Gastrocnemius medialis (tissue), 4 donors: ENCODE measurements at regions not wholly inside any gene's neighbourhood (a gene's known extent, or its start where the extent isn't known, plus 50 kb on each side); places are given as distances from the start of the nearest gene placed in this dataset.

ENCODE experiments used
- ATAC-seq, 2 donors: fragments of 150-250 bp; one replicate each; pipeline ENCODE4 v1.9.1; 2016
- DNase-seq, 2 donors: peaks; one replicate each; pipeline ENCODE4 v3.0.0-alpha.2; 2019
- H3K27ac ChIP-seq, 4 donors: fragments of 200-600 bp; sonication (generic); 1 replicate in 1 of 4; 2 replicates in 3 of 4; pipeline ENCODE4 v1.5.1; 2016 to 2018; ENCODE audit warnings: mild to moderate bottlenecking in 2 of 4, moderate library complexity in 1 of 4
- H3K27me3 ChIP-seq, 3 donors: fragments of 200-600 bp; sonication (generic) in 2 of 3; 1 replicate in 1 of 3; 2 replicates in 2 of 3; pipeline versions ENCODE4 v1.5.1 to v1.6.0; 2016 to 2019; ENCODE audit warnings: mild to moderate bottlenecking in 1 of 3, moderate library complexity in 1 of 3
- H3K36me3 ChIP-seq, 2 donors: fragments of 200-600 bp; sonication (generic) in 1 of 2; one replicate each; pipeline ENCODE4 v1.5.1; 2017 to 2018
- H3K4me1 ChIP-seq, 2 donors: fragments of 200-600 bp; sonication (generic) in 1 of 2; one replicate each; pipeline ENCODE4 v1.5.1; 2016 to 2017; ENCODE audit warnings: mild to moderate bottlenecking in 2 of 2
- H3K4me3 ChIP-seq, 4 donors: fragments of 200-600 bp; sonication (generic) in 3 of 4; 1 replicate in 1 of 4; 2 replicates in 3 of 4; pipeline ENCODE4 v1.5.1; 2016 to 2019; ENCODE audit warnings: mild to moderate bottlenecking in 2 of 4
- H3K9me3 ChIP-seq, 3 donors: fragments of 200-600 bp; sonication (generic) in 2 of 3; 1 replicate in 1 of 3; 2 replicates in 2 of 3; pipeline ENCODE4 v1.5.1; 2016 to 2019
- CTCF ChIP-seq, 5 experiments: fragments of 450-650 bp in 3 of 5; fragments of 200-600 bp in 2 of 5; sonication (generic) in 2 of 5; IDR thresholded peaks in 4 of 5; conservative IDR thresholded peaks in 1 of 5; 1 replicate in 4 of 5; 2 replicates in 1 of 5; pipeline ENCODE4 v1.5.1; 2016 to 2019; ENCODE audit warnings: antibody characterized with exemption in 5 of 5, mild to moderate bottlenecking in 3 of 5, moderate library complexity in 3 of 5
- POLR2A ChIP-seq, 2 donors: fragments of 450-650 bp; IDR thresholded peaks; one replicate each; pipeline ENCODE4 v1.6.1; 2017; ENCODE audit warnings: antibody characterized with exemption in 2 of 2, mild to moderate bottlenecking in 2 of 2, moderate library complexity in 2 of 2
- in situ Hi-C, 4 donors: fragments of 200-750 bp; cut with MboI; loops; one replicate each; pipeline versions ENCODE4 v1.15.0 to v1.8.0; 2017; ENCODE audit warnings: low sequenced_read_pairs in 4 of 4
- intact Hi-C: fragments of 100-400 bp; cut with DNase I; formaldehyde crosslinking; loops from one replicate; pipeline ENCODE4 v1.15.1; 2023; ENCODE audit warnings: low total_unique reads

- Histone ChIP-seq H3K4me1 (no peaks in the 10 kb centered on the region), H3K27me3 (no peaks in the 10 kb centered on the region), H3K9me3 (no peaks in the 10 kb centered on the region), H3K36me3 (no peaks in the 10 kb centered on the region), H3K27ac (no peak overlapping the region), H3K4me3 (no peak overlapping the region)
- ATAC-seq (no peak), DNase-seq (no peak)
- in situ Hi-C loops (no loop called here), intact Hi-C loops (no loop called here)
- TF ChIP-seq CTCF (IDR thresholded peaks at IDR 0.05 in 4 of 5, conservative IDR thresholded peaks at IDR 0.05 in 1 of 5) = no peak
- TF ChIP-seq POLR2A (IDR thresholded peaks at IDR 0.05) = no peak
Measured at GRCh38 chr11:127649958-127650357, 649.4 kb upstream of the KIRREL3 start.

DNA sequence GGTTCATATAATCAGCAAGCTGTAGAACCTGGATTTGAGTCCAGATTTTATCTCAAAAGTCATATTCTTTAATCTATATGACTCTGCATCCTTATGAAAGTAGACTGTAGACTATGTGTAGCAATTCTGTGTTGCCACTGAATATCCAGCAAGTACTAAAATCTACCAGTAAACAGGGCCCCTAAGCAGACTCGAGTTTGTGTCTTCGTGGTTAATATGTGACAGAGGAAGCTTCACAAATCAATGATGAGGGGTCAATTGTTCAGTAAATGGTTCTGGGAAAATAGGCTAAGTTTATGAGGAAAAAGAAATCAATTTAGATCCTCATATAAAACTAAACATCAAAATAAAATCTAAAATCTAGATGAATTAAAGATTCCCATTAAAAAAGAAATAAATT is 648.5 kb upstream of the KIRREL3 start:
- TF ChIP-seq CTCF (IDR thresholded peaks at IDR 0.05 in 4 of 5, conservative IDR thresholded peaks at IDR 0.05 in 1 of 5) = no peak
- no peak for TF ChIP-seq POLR2A (IDR thresholded peaks at IDR 0.05)

DNA sequence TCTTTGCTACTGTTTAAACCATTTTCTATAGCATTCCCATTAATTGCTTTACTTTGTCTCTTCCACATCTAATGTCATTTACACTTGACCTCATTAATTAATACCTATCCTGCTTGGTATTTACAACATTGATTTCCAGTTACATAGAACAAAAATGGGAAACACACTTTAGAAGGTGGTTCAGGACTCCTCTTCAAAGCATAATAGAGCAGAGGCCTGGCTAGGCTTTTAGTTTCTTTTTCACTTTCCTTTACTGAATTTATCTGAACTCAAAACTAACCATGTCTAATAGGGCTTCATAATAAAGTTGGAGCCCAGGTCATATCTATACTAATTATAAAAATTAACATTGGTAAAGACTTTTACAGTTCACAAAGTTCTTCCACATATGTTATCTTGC is 648.0 kb upstream of the KIRREL3 start:
- intact Hi-C loops (no loop called here), in situ Hi-C loops (no loop called here)
- DNase-seq (no peak), ATAC-seq (no peak)
- H3K36me3 ChIP-seq = no peaks in the 10 kb centered on the region
- H3K9me3 ChIP-seq = no peaks in the 10 kb centered on the region
- H3K4me3 ChIP-seq = no peak overlapping the region
- H3K27me3 ChIP-seq = no peaks in the 10 kb centered on the region
- H3K4me1 ChIP-seq = no peaks in the 10 kb centered on the region
- no peak overlapping the region for H3K27ac ChIP-seq
- TF ChIP-seq CTCF (IDR thresholded peaks at IDR 0.05 in 4 of 5, conservative IDR thresholded peaks at IDR 0.05 in 1 of 5) (no peak), POLR2A (IDR thresholded peaks at IDR 0.05) (no peak)

More for the DNA sequence above, 648.5 kb upstream of the KIRREL3 start:
- Histone ChIP-seq H3K36me3 (no peaks in the 10 kb centered on the region), H3K27me3 (no peaks in the 10 kb centered on the region), H3K9me3 (no peaks in the 10 kb centered on the region), H3K27ac (no peak overlapping the region), H3K4me1 (no peaks in the 10 kb centered on the region), H3K4me3 (no peak overlapping the region)
- ATAC-seq (no peak), DNase-seq (no peak)
- intact Hi-C loops (no loop called here), in situ Hi-C loops (no loop called here)

DNA sequence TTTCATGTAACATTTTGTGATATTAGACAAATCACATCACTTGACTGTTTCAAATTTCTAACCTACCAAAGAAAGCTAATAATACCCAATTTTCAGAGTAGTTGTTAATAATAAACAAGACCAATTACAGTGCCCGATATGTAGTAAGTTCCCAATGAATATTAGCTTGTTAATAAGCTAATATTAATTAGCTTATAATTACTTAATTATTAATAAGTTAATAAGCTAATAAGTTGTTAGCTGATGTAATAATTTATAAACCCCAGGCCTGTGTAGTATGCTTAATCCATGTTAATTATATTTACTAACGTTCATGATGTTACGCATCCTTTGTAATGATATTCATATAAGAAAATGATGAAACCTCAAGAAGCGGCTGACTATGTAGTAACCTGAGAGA is 643.8 kb upstream of the KIRREL3 start:
- no peaks in the 10 kb centered on the region for H3K27me3 ChIP-seq
- H3K4me1 ChIP-seq = peaks cover 0 to 17% of the 10 kb centered on the region in 2 donors
- H3K27ac ChIP-seq = no peak overlapping the region
- H3K4me3 ChIP-seq = no peak overlapping the region
- in situ Hi-C loops = no loop called here
- no peak for DNase-seq
- H3K9me3 ChIP-seq = no peaks in the 10 kb centered on the region
- intact Hi-C loops = no loop called here
- no peaks in the 10 kb centered on the region for H3K36me3 ChIP-seq
- no peak for ATAC-seq
- TF ChIP-seq CTCF (IDR thresholded peaks at IDR 0.05 in 4 of 5, conservative IDR thresholded peaks at IDR 0.05 in 1 of 5) = no peak
- no peak for TF ChIP-seq POLR2A (IDR thresholded peaks at IDR 0.05)

- no peaks in the 10 kb centered on the region for H3K27me3 ChIP-seq
- no peak for ATAC-seq
- TF ChIP-seq POLR2A (IDR thresholded peaks at IDR 0.05) = no peak
- no peak for TF ChIP-seq CTCF (IDR thresholded peaks at IDR 0.05 in 4 of 5, conservative IDR thresholded peaks at IDR 0.05 in 1 of 5)
- no peak overlapping the region for H3K27ac ChIP-seq
- H3K4me1 ChIP-seq = peaks cover 0 to 17% of the 10 kb centered on the region in 2 donors
- no peaks in the 10 kb centered on the region for H3K36me3 ChIP-seq
- no peak for DNase-seq
- in situ Hi-C loops (no loop called here), intact Hi-C loops (no loop called here)
- no peaks in the 10 kb centered on the region for H3K9me3 ChIP-seq
- no peak overlapping the region for H3K4me3 ChIP-seq
Measured at GRCh38 chr11:127643268-127644058, 642.9 kb upstream of the KIRREL3 start.
